Posterior cingulate gyrus (tissue), 11 donors: ENCODE measurements at regions not wholly inside any gene's neighbourhood (a gene's known extent, or its start where the extent isn't known, plus 50 kb on each side); places are given as distances from the start of the nearest gene placed in this dataset.
A peak's percentile ranks its signal among the peaks of the same experiment; 100 is the strongest.
"Not testable (repeated sequence)": the region's sequence is repeated elsewhere in the genome, so short reads cannot be mapped to it uniquely, and the experiment has no call there.

Experiments used
- DNase-seq, 10 donors: peaks; one replicate each; pipeline versions ENCODE4 v3.0.0 to v3.0.0-alpha.2; 2020 to 2021; ENCODE audit warnings: mixed read lengths in 3 of 10
- intact Hi-C: fragments of 100-400 bp; cut with DNase I; formaldehyde crosslinking; loops from one replicate; pipeline ENCODE4 v1.15.1; 2023

GRCh38 chr2:221724631-221725203 is 152.6 kb upstream of the EPHA4 start:
- intact Hi-C loops = no loop called here
- peak in 1 of 10 donors; percentile 28 for DNase-seq

GRCh38 chr2:221724117-221724516 is 152.0 kb upstream of the EPHA4 start:
- peak in 1 of 10 donors; percentile 27 for DNase-seq
- intact Hi-C loops = not testable (repeated sequence)

- DNase-seq = no peak
- intact Hi-C loops = no loop called here
Measured at GRCh38 chr2:221716426-221717303, 144.6 kb upstream of the EPHA4 start.

- DNase-seq = no peak
- intact Hi-C loops = no loop called here
Measured at GRCh38 chr2:221715523-221716247, 143.6 kb upstream of the EPHA4 start.

- intact Hi-C loops = no loop called here
- DNase-seq = no peak
Measured at GRCh38 chr2:221710744-221711143, 138.6 kb upstream of the EPHA4 start.

GRCh38 chr2:221708902-221709301 is 136.8 kb upstream of the EPHA4 start:
- DNase-seq = no peak
- intact Hi-C loops = no loop called here

- no peak for DNase-seq
- intact Hi-C loops = no loop called here
Measured at GRCh38 chr2:221705185-221705877, 133.2 kb upstream of the EPHA4 start.

GRCh38 chr2:221704442-221704841 is 132.3 kb upstream of the EPHA4 start:
- intact Hi-C loops = no loop called here
- DNase-seq = peak in 1 of 10 donors; percentile 46

- no peak for DNase-seq
Measured at GRCh38 chr2:221693365-221693764, 121.3 kb upstream of the EPHA4 start.

GRCh38 chr2:221691571-221691970 is 119.5 kb upstream of the EPHA4 start:
- DNase-seq = no peak
- intact Hi-C loops = no loop called here

More at GRCh38 chr2:221693365-221693764, 121.3 kb upstream of the EPHA4 start:
- intact Hi-C loops = no loop called here

GRCh38 chr2:221689140-221689539 is 117.0 kb upstream of the EPHA4 start:
- DNase-seq = no peak
- intact Hi-C loops = no loop called here

- no peak for DNase-seq
- intact Hi-C loops = no loop called here
Measured at GRCh38 chr2:221680548-221680947, 108.4 kb upstream of the EPHA4 start.

GRCh38 chr2:221677688-221678087 is 105.6 kb upstream of the EPHA4 start:
- DNase-seq = no peak
- intact Hi-C loops = no loop called here

GRCh38 chr2:221676566-221677172 is 104.6 kb upstream of the EPHA4 start:
- no peak for DNase-seq
- intact Hi-C loops = no loop called here

GRCh38 chr2:221675201-221675908 is 103.3 kb upstream of the EPHA4 start:
- intact Hi-C loops = no loop called here

GRCh38 chr2:221674446-221674845 is 102.3 kb upstream of the EPHA4 start:
- DNase-seq = no peak
- intact Hi-C loops = no loop called here

More at GRCh38 chr2:221675201-221675908, 103.3 kb upstream of the EPHA4 start:
- DNase-seq = no peak

- DNase-seq = no peak
- intact Hi-C loops = no loop called here
Measured at GRCh38 chr2:221673248-221673647, 101.1 kb upstream of the EPHA4 start.

GRCh38 chr2:221671515-221671914 is 99.4 kb upstream of the EPHA4 start:
- intact Hi-C loops = no loop called here
- DNase-seq = no peak

- intact Hi-C loops = no loop called here
- no peak for DNase-seq
Measured at GRCh38 chr2:221662689-221663391, 90.7 kb upstream of the EPHA4 start.
